ENCODE measurements at regions not wholly inside any gene's neighbourhood (a gene's known extent, or its start where the extent isn't known, plus 50 kb on each side); places are given as distances from the start of the nearest gene placed in this dataset.

DNA sequence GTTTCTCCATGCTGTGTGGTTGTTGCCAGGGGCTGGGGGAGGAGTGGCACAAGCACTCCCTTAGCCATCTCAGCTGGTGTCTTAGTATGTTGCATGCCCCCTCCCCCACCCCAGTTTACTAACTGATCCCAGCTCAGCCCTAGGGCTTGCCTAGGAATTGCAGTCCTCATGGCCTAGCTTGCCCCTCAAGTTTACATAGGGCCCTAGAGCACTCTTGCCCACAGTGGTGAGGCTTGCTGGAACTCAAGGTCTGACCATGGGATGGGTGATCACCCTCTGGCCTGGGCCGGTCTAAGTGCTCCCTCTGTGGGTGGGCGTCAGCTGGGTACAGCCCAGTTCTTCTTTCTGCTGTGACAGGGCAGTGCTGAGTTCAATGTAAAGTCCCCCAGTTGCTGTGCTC is 156.1 kb upstream of the PIEZO2 start:
- Histone ChIP-seq H3K4me1 (ENCODE audit: control insufficient read depth in 1 of 2, insufficient read depth in 2 of 2, low read depth in 1 of 2, low read length in 1 of 2) (0 out of 4 replicates have a peak, but pooled peaks cover 0 to 6% of the 10 kb centered on the region in 2 experiments), H3K27ac (ENCODE audit: low read depth in 2 of 2, low read length in 1 of 2) (no peak overlapping the region), H3K4me2 (no peak overlapping the region), H4K20me1 (ENCODE audit: insufficient read depth) (no peaks in the 10 kb centered on the region), H3K9ac (no peak overlapping the region), H3K79me2 (ENCODE audit: insufficient read depth) (no peaks in the 10 kb centered on the region), H3F3A (replicated peaks; ENCODE audit: insufficient read depth) (no peaks in the 10 kb centered on the region), H3K9me3 (no peaks in the 10 kb centered on the region; the same call in 1 of the 2 replicates), H3K27me3 (ENCODE audit: insufficient read depth) (no peaks in the 10 kb centered on the region), H2AFZ (ENCODE audit: low read depth) (no peak overlapping the region), H3K36me3 (replicated peaks in 1 of 2; ENCODE audit: control insufficient read depth in 1 of 2, insufficient read depth in 2 of 2, low read length in 1 of 2) (no peaks in the 10 kb centered on the region), H3K9me2 (no peaks in the 10 kb centered on the region), H3K4me3 (ENCODE audit: low read depth in 2 of 2, low read length in 1 of 2) (no peak overlapping the region)
- POLR2A ChIA-PET = no interaction called here
- CTCF ChIA-PET = no interaction called here
- TF ChIP-seq JUND (IDR thresholded peaks at IDR 0.05) (no peak), GABPA (IDR thresholded peaks at IDR 0.05; ENCODE audit: low read depth) (no peak), TAF1 (IDR thresholded peaks at IDR 0.05; ENCODE audit: borderline replicate concordance, low read depth, low read length) (no peak), SIN3A (IDR thresholded peaks at IDR 0.05; ENCODE audit: borderline replicate concordance, low read depth, low read length) (no peak), FOXM1 (IDR thresholded peaks at IDR 0.05; ENCODE audit: low read depth) (no peak), RFX5 (IDR thresholded peaks at IDR 0.05; ENCODE audit: low read length) (no peak), NFIC (IDR thresholded peaks at IDR 0.05; ENCODE audit: borderline replicate concordance) (no peak), YY1 (IDR thresholded peaks at IDR 0.05; ENCODE audit: low read depth) (no peak), RXRA (IDR thresholded peaks at IDR 0.05; ENCODE audit: borderline replicate concordance, low read depth) (no peak), CHD2 (IDR thresholded peaks at IDR 0.05; ENCODE audit: low read length, partially characterized antibody) (no peak)
- TF ChIP-seq, protein P1, sequence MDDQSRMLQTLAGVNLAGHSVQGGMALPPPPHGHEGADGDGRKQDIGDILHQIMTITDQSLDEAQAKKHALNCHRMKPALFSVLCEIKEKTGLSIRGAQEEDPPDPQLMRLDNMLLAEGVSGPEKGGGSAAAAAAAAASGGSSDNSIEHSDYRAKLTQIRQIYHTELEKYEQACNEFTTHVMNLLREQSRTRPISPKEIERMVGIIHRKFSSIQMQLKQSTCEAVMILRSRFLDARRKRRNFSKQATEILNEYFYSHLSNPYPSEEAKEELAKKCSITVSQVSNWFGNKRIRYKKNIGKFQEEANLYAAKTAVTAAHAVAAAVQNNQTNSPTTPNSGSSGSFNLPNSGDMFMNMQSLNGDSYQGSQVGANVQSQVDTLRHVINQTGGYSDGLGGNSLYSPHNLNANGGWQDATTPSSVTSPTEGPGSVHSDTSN (IDR thresholded peaks at IDR 0.05) = no peak
- TF ChIP-seq, protein P2, sequence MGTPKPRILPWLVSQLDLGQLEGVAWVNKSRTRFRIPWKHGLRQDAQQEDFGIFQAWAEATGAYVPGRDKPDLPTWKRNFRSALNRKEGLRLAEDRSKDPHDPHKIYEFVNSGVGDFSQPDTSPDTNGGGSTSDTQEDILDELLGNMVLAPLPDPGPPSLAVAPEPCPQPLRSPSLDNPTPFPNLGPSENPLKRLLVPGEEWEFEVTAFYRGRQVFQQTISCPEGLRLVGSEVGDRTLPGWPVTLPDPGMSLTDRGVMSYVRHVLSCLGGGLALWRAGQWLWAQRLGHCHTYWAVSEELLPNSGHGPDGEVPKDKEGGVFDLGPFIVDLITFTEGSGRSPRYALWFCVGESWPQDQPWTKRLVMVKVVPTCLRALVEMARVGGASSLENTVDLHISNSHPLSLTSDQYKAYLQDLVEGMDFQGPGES (IDR thresholded peaks at IDR 0.05; ENCODE audit: low read depth, low read length) = no peak
- TF ChIP-seq, protein P3, sequence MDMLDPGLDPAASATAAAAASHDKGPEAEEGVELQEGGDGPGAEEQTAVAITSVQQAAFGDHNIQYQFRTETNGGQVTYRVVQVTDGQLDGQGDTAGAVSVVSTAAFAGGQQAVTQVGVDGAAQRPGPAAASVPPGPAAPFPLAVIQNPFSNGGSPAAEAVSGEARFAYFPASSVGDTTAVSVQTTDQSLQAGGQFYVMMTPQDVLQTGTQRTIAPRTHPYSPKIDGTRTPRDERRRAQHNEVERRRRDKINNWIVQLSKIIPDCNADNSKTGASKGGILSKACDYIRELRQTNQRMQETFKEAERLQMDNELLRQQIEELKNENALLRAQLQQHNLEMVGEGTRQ (IDR thresholded peaks at IDR 0.05; ENCODE audit: borderline replicate concordance, low read depth, low read length) = no peak
- TF ChIP-seq, protein P4, sequence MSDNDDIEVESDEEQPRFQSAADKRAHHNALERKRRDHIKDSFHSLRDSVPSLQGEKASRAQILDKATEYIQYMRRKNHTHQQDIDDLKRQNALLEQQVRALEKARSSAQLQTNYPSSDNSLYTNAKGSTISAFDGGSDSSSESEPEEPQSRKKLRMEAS (IDR thresholded peaks at IDR 0.05; ENCODE audit: low read depth) = no peak
- DNase-seq = no peak
- no CpG with 5 or more reads among the region's 2 CpGs for WGBS (ENCODE audit: low lambda C conversion rate)

- H3K9ac ChIP-seq = no peak overlapping the region
- no peaks in the 10 kb centered on the region for H3F3A ChIP-seq (replicated peaks; ENCODE audit: insufficient read depth)
- TF ChIP-seq POLR2AphosphoS5 (IDR thresholded peaks at IDR 0.05; ENCODE audit: low read depth, low read length) = no peak
- no peak for TF ChIP-seq TCF12 (IDR thresholded peaks at IDR 0.05)
- no peak for TF ChIP-seq RAD21 (IDR thresholded peaks at IDR 0.05; ENCODE audit: low read length)
- no peak for TF ChIP-seq FOSL2 (IDR thresholded peaks at IDR 0.05; ENCODE audit: borderline replicate concordance, low read depth)
- no peak for TF ChIP-seq RFX5 (IDR thresholded peaks at IDR 0.05; ENCODE audit: low read length)
- TF ChIP-seq, protein P1 (IDR thresholded peaks at IDR 0.05) = no peak
- no peak for TF ChIP-seq NRF1 (IDR thresholded peaks at IDR 0.05; ENCODE audit: low read depth, low read length)
- no peak for TF ChIP-seq MXI1 (IDR thresholded peaks at IDR 0.05; ENCODE audit: low read depth, low read length)
- TF ChIP-seq ELF1 (IDR thresholded peaks at IDR 0.05) = no peak
- TF ChIP-seq, protein P4 (IDR thresholded peaks at IDR 0.05; ENCODE audit: low read depth) = no peak
- no peaks in the 10 kb centered on the region for H3K9me2 ChIP-seq
- 0 out of 4 replicates have a peak, but pooled peaks cover 0 to 6% of the 10 kb centered on the region in 2 experiments for H3K4me1 ChIP-seq (ENCODE audit: control insufficient read depth in 1 of 2, insufficient read depth in 2 of 2, low read depth in 1 of 2, low read length in 1 of 2)
- H3K4me2 ChIP-seq = no peak overlapping the region
- H3K36me3 ChIP-seq (replicated peaks in 1 of 2; ENCODE audit: control insufficient read depth in 1 of 2, insufficient read depth in 2 of 2, low read length in 1 of 2) = no peaks in the 10 kb centered on the region
- ChIA-PET POLR2A (no interaction called here), CTCF (no interaction called here)
- H4K20me1 ChIP-seq (ENCODE audit: insufficient read depth) = no peaks in the 10 kb centered on the region
- DNase-seq = no peak
- H2AFZ ChIP-seq (ENCODE audit: low read depth) = no peak overlapping the region
- no peaks in the 10 kb centered on the region for H3K79me2 ChIP-seq (ENCODE audit: insufficient read depth)
- H3K9me3 ChIP-seq = no peaks in the 10 kb centered on the region; the same call in 1 of the 2 replicates
- H3K27ac ChIP-seq (ENCODE audit: low read depth in 2 of 2, low read length in 1 of 2) = no peak overlapping the region
- H3K4me3 ChIP-seq (ENCODE audit: low read depth in 2 of 2, low read length in 1 of 2) = no peak overlapping the region
- WGBS (ENCODE audit: low lambda C conversion rate) = 43% methylated on average over 4 of the region's 4 CpGs
- H3K27me3 ChIP-seq (ENCODE audit: insufficient read depth) = no peaks in the 10 kb centered on the region
Measured at GRCh38 chr18:11304928-11305327, 155.6 kb upstream of the PIEZO2 start.
